GM12878 (cell line): ENCODE measurements at regions not wholly inside any gene's neighbourhood (a gene's known extent, or its start where the extent isn't known, plus 50 kb on each side); places are given as distances from the start of the nearest gene placed in this dataset.

Source experiments
- ATAC-seq: fragments of 200-7000 bp; cut with Tn5 transposase; 3 replicates; pipeline ENCODE4 v1.9.1; 2020; ENCODE audit warnings: mild to moderate bottlenecking, moderate library complexity
- BruUV-seq: library from RNA; stranded (reverse); fragments of 400-500 nt; replicated peaks from 2 replicates; lab custom pipeline; 2021; lab: Mats Ljungman, UMichigan
- CTCF ChIA-PET: fragments of 300-600 bp; sonication (Branson Sonifier 250); formaldehyde crosslinking; extraction: SDS; loops from one replicate; lab custom pipeline; 2021; ENCODE audit warnings: inconsistent platforms; lab: Yijun Ruan, JAX
- POLR2A ChIA-PET: fragments of 350-600 bp; formaldehyde crosslinking; extraction: SDS; loops from one replicate; lab custom pipeline; 2021; ENCODE audit warnings: inconsistent platforms; lab: Charles Lee
- RAD21 ChIA-PET: fragments of 300-600 bp; sonication (Branson Sonifier 250); formaldehyde crosslinking; loops from one replicate; lab custom pipeline; 2023; ENCODE audit warnings: antibody characterized with exemption; ENCODE audit not compliant: unreplicated experiment; lab: Charles Lee
- SMC1A ChIA-PET: fragments of 300-600 bp; sonication (Branson Sonifier 250); formaldehyde crosslinking; loops from one replicate; lab custom pipeline; 2023; ENCODE audit not compliant: unreplicated experiment, uncharacterized antibody; lab: Charles Lee
- DNase-seq: peaks from one replicate; pipeline ENCODE4 v3.0.0-alpha.2; 2011; ENCODE audit warnings: low read depth, low spot score
- FAIRE-seq: peaks from 3 replicates; lab custom pipeline; 2011; peaks lifted over from hg19 to GRCh38; lab: Jason Lieb, UNC
- H2AFZ ChIP-seq: 2 replicates; pipeline ENCODE4 v1.6.0; 2011; ENCODE audit warnings: low read depth, low read length, control low read depth; ENCODE audit not compliant: control insufficient read depth
- H3K27ac ChIP-seq: 2 replicates; pipeline ENCODE4 v1.5.1; 2011; ENCODE audit warnings: control low read depth; ENCODE audit not compliant: control insufficient read depth, insufficient read depth
- H3K27me3 ChIP-seq, 2 experiments: replicated peaks in 1 of 2; 2 replicates each; pipeline versions ENCODE4 v1.6.0 to v1.6.1; 2011; ENCODE audit warnings: low read length in 1 of 2; ENCODE audit not compliant: control insufficient read depth in 2 of 2, insufficient read depth in 2 of 2
- H3K36me3 ChIP-seq, 2 experiments: 2 replicates each; pipeline ENCODE4 v1.5.1; 2011; ENCODE audit warnings: low read length in 1 of 2; ENCODE audit not compliant: control insufficient read depth in 2 of 2, insufficient read depth in 2 of 2
- H3K4me1 ChIP-seq: 2 replicates; pipeline ENCODE4 v1.6.1; 2011; ENCODE audit warnings: mild to moderate bottlenecking, low read length, moderate library complexity, mixed read lengths; ENCODE audit not compliant: control insufficient read depth, insufficient read depth
- H3K4me2 ChIP-seq: 2 replicates; pipeline ENCODE4 v1.6.0; 2011; ENCODE audit warnings: control low read depth; ENCODE audit not compliant: control insufficient read depth, insufficient read depth
- H3K4me3 ChIP-seq: fragments of 200-600 bp; sonication (generic); 2 replicates; pipeline ENCODE4 v1.5.1; 2016
- H3K79me2 ChIP-seq: 2 replicates; pipeline ENCODE4 v1.6.0; 2011; ENCODE audit warnings: low read length; ENCODE audit not compliant: control insufficient read depth, insufficient read depth
- H3K9ac ChIP-seq: 2 replicates; pipeline ENCODE4 v1.8.0; 2011; ENCODE audit warnings: low read length, control low read depth, mixed read lengths; ENCODE audit not compliant: control insufficient read depth, insufficient read depth
- H3K9me3 ChIP-seq: replicated peaks from 3 replicates; pipeline ENCODE4 v1.5.1; 2011; ENCODE audit warnings: mild to moderate bottlenecking, low read length; ENCODE audit not compliant: control insufficient read depth, insufficient read depth
- H4K20me1 ChIP-seq: 2 replicates; pipeline ENCODE4 v1.6.0; 2011; ENCODE audit not compliant: control insufficient read depth, insufficient read depth
- BCL11A ChIP-seq: IDR thresholded peaks from 2 replicates; pipeline ENCODE4 v1.6.1; 2011; ENCODE audit warnings: low read depth, low read length
- E2F4 ChIP-seq: IDR thresholded peaks from 2 replicates; pipeline ENCODE4 v1.6.1; 2012; ENCODE audit warnings: low read depth, low read length, improper control_type of control experiment
- EP300 ChIP-seq, 2 experiments: fragments of 150-350 bp in 1 of 2; IDR thresholded peaks; 2 replicates each; pipeline ENCODE4 v1.6.1; 2011 to 2012; ENCODE audit warnings: low read depth in 2 of 2, low read length in 2 of 2, borderline replicate concordance in 1 of 2, improper control_type of control experiment in 1 of 2, inconsistent platforms in 1 of 2; ENCODE audit not compliant: control insufficient read depth in 1 of 2
- FOS ChIP-seq: IDR thresholded peaks from 3 replicates; pipeline ENCODE4 v1.6.1; 2011; ENCODE audit warnings: borderline replicate concordance; ENCODE audit not compliant: insufficient read length; ENCODE audit errors: extremely low read depth
- FOXM1 ChIP-seq: IDR thresholded peaks from 2 replicates; pipeline ENCODE4 v1.6.1; 2012; ENCODE audit warnings: low read depth, mild to moderate bottlenecking, inconsistent platforms, low read length, moderate library complexity
- GABPA ChIP-seq: IDR thresholded peaks from 2 replicates; pipeline ENCODE4 v1.6.1; 2014; ENCODE audit warnings: antibody characterized with exemption, low read depth, mild to moderate bottlenecking, inconsistent platforms
- HDAC6 ChIP-seq: fragments of 200-600 bp; sonication (generic); IDR thresholded peaks from one replicate; pipeline ENCODE4 v1.8.0; 2017; ENCODE audit warnings: antibody characterized with exemption; ENCODE audit not compliant: unreplicated experiment
- HDGF ChIP-seq: fragments of 450-650 bp; IDR thresholded peaks from 2 replicates; pipeline ENCODE4 v1.6.1; 2016; ENCODE audit warnings: antibody characterized with exemption
- IRF4 ChIP-seq: IDR thresholded peaks from 2 replicates; pipeline ENCODE4 v1.6.1; 2011; ENCODE audit warnings: low read depth, low read length
- MAX ChIP-seq: IDR thresholded peaks from 2 replicates; pipeline ENCODE4 v1.6.1; 2012; ENCODE audit warnings: low read depth, low read length, improper control_type of control experiment
- MEF2A ChIP-seq: IDR thresholded peaks from 2 replicates; pipeline ENCODE4 v1.6.1; 2011; ENCODE audit warnings: low read depth, mild to moderate bottlenecking, low read length, moderate library complexity; ENCODE audit not compliant: insufficient read depth
- NFXL1 ChIP-seq: fragments of 450-650 bp; IDR thresholded peaks from 2 replicates; pipeline ENCODE4 v1.6.1; 2017; ENCODE audit warnings: antibody characterized with exemption, mild to moderate bottlenecking, borderline replicate concordance
- POLR2AphosphoS5 ChIP-seq: IDR thresholded peaks from 2 replicates; pipeline ENCODE4 v1.6.1; 2011; ENCODE audit warnings: mild to moderate bottlenecking, low read length, inconsistent platforms
- RAD21 ChIP-seq: IDR thresholded peaks from 2 replicates; pipeline ENCODE4 v1.6.1; 2011; ENCODE audit warnings: mild to moderate bottlenecking, low read depth, low read length, moderate library complexity; ENCODE audit not compliant: insufficient read depth
- SP1 ChIP-seq: IDR thresholded peaks from one replicate; pipeline ENCODE4 v1.6.1; 2011; ENCODE audit warnings: low read depth, low read length
- WRNIP1 ChIP-seq: IDR thresholded peaks from 2 replicates; pipeline ENCODE4 v1.6.1; 2011; ENCODE audit warnings: low read depth, low read length, improper control_type of control experiment, borderline replicate concordance
- ZBTB33 ChIP-seq: fragments of 450-650 bp; IDR thresholded peaks from 2 replicates; pipeline ENCODE4 v1.6.1; 2017; ENCODE audit warnings: mild to moderate bottlenecking
- ZNF274 ChIP-seq: IDR thresholded peaks from one replicate; pipeline ENCODE4 v1.8.0; 2011; ENCODE audit not compliant: insufficient read length, insufficient read depth
- ZNF687 ChIP-seq: fragments of 450-650 bp; IDR thresholded peaks from 2 replicates; pipeline ENCODE4 v1.6.1; 2017; ENCODE audit warnings: mild to moderate bottlenecking, moderate library complexity
- WGBS: methylation state at CpG from one replicate; pipeline ENCODE4 v1.1.6; 2016; ENCODE audit warnings: low lambda C conversion rate; ENCODE audit not compliant: insufficient replicate concordance, insufficient coverage; ENCODE audit errors: missing lambda C conversion rate; 5-methylcytosine and 5-hydroxymethylcytosine counted together
- in situ Hi-C: fragments of 300-500 bp; cut with MboI; formaldehyde crosslinking; loops from 9 replicates; pipeline ENCODE4 v1.14.3; 2018; ENCODE audit warnings: mixed read lengths
- intact Hi-C: fragments of 100-400 bp; cut with micrococcal nuclease; formaldehyde crosslinking; loops from one replicate; pipeline ENCODE4 v1.14.2; 2022; ENCODE audit not compliant: unreplicated experiment

GRCh38 chr14:40911141-40911540 is 695.5 kb upstream of the LRFN5 start:
- H3K79me2 ChIP-seq: no peaks in the 10 kb centered on the region
- 73% methylated on average over 4 of the region's 4 CpGs for WGBS
- ChIA-PET RAD21 (no interaction called here), POLR2A (no interaction called here), CTCF (no interaction called here), SMC1A (no interaction called here)
- no peak overlapping the region for H3K4me2 ChIP-seq
- H3K9ac ChIP-seq: no peak overlapping the region
- H3K27me3 ChIP-seq: no peaks in the 10 kb centered on the region
- TF ChIP-seq ZNF687: no peak
- no peak for TF ChIP-seq HDAC6
- no peak for TF ChIP-seq NFXL1
- TF ChIP-seq EP300 (IDR thresholded peaks at IDR 0.05; ENCODE audit: borderline replicate concordance in 1 of 2, control insufficient read depth in 1 of 2, low read depth in 2 of 2, low read length in 2 of 2): no peak
- no peak for TF ChIP-seq RAD21
- no peak for TF ChIP-seq BCL11A
- no peak for TF ChIP-seq MEF2A
- TF ChIP-seq HDGF: no peak
- no peak for TF ChIP-seq WRNIP1
- TF ChIP-seq IRF4: no peak
- no peak for TF ChIP-seq ZNF274
- TF ChIP-seq FOS: no peak
- TF ChIP-seq SP1: no peak
- no peak for TF ChIP-seq ZBTB33
- TF ChIP-seq E2F4: no peak
- no peak for TF ChIP-seq GABPA
- TF ChIP-seq POLR2AphosphoS5: no peak
- TF ChIP-seq FOXM1: no peak
- TF ChIP-seq MAX: no peak
- BruUV-seq: no TSS peak
- ATAC-seq (no peak), DNase-seq (no peak), FAIRE-seq (no peak)
- in situ Hi-C loops (no loop called here), intact Hi-C loops (no loop called here)
- H4K20me1 ChIP-seq: no peaks in the 10 kb centered on the region
- no peaks in the 10 kb centered on the region for H3K4me1 ChIP-seq
- H2AFZ ChIP-seq: no peak overlapping the region
- no peak overlapping the region for H3K4me3 ChIP-seq
- H3K27ac ChIP-seq: no peak overlapping the region
- H3K9me3 ChIP-seq: no peaks in the 10 kb centered on the region
- H3K36me3 ChIP-seq: no peaks in the 10 kb centered on the region
